Neural cell (in vitro differentiated cells): ENCODE measurements at regions not wholly inside any gene's neighbourhood (a gene's known extent, or its start where the extent isn't known, plus 50 kb on each side); places are given as distances from the start of the nearest gene placed in this dataset.

Experiments used
- EP300 ChIP-seq: fragments of 450-650 bp; conservative IDR thresholded peaks from 2 replicates; pipeline ENCODE4 v1.6.1; 2014; ENCODE audit warnings: antibody characterized with exemption, mild to moderate bottlenecking, moderate library complexity; ENCODE audit not compliant: poor library complexity, severe bottlenecking
- MXI1 ChIP-seq: fragments of 450-650 bp; conservative IDR thresholded peaks from 2 replicates; pipeline ENCODE4 v1.6.1; 2014; ENCODE audit warnings: antibody characterized with exemption, mild to moderate bottlenecking; ENCODE audit not compliant: poor library complexity, severe bottlenecking
- TF ChIP-seq, protein P1 (sequence below): fragments of 450-650 bp; IDR thresholded peaks from 2 replicates; pipeline ENCODE4 v1.5.1; 2014; ENCODE audit warnings: antibody characterized with exemption, mild to moderate bottlenecking, moderate library complexity; ENCODE audit not compliant: poor library complexity, severe bottlenecking

DNA sequence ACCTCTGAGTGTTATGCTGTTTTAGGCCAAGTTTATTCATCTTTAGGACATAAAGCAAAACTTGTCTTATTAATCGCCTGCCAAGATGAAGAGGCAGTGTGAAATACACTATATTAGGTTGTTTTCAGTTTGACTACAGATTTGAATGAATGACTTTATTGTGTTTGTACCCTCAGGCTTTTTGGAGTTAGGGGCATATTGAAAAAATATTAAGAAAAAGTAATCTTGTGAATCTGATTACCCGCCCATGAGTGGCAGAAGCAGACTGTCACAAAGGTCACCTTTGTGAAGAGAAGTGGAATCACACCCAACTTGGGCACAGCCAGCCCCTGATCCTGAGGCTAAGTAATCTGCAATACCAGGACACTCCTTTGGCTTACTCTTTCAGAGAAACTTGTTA, 382.5 kb downstream of the NYAP2 start:
- TF ChIP-seq, protein P1, sequence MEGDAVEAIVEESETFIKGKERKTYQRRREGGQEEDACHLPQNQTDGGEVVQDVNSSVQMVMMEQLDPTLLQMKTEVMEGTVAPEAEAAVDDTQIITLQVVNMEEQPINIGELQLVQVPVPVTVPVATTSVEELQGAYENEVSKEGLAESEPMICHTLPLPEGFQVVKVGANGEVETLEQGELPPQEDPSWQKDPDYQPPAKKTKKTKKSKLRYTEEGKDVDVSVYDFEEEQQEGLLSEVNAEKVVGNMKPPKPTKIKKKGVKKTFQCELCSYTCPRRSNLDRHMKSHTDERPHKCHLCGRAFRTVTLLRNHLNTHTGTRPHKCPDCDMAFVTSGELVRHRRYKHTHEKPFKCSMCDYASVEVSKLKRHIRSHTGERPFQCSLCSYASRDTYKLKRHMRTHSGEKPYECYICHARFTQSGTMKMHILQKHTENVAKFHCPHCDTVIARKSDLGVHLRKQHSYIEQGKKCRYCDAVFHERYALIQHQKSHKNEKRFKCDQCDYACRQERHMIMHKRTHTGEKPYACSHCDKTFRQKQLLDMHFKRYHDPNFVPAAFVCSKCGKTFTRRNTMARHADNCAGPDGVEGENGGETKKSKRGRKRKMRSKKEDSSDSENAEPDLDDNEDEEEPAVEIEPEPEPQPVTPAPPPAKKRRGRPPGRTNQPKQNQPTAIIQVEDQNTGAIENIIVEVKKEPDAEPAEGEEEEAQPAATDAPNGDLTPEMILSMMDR: no peak
- TF ChIP-seq EP300: no peak
- no peak for TF ChIP-seq MXI1
